ENCODE measurements at regions not wholly inside any gene's neighbourhood (a gene's known extent, or its start where the extent isn't known, plus 50 kb on each side); places are given as distances from the start of the nearest gene placed in this dataset.

- Histone ChIP-seq H3K4me2 (no peak overlapping the region), H3K9ac (no peak overlapping the region), H4K20me1 (no peaks in the 10 kb centered on the region), H3K36me3 (no peaks in the 10 kb centered on the region), H3K9me3 (replicated peaks in 1 of 11) (peaks cover 0 to 8% (median 0%) of the 10 kb centered on the region in 11 experiments; a peak in 1 of 22 replicates), H3K27me3 (no peaks in the 10 kb centered on the region), H3K4me3 (no peak overlapping the region), H3K27ac (no peak overlapping the region; a peak in 1 of 22 replicates), H3K4me1 (peaks cover 6 to 46% (median 28%) of the 10 kb centered on the region in 10 experiments; a peak in 18 of 20 replicates)
- no peak for TF ChIP-seq Cebpa-rat (IDR thresholded peaks at IDR 0.05)
Measured at GRCh38 chr16:65722429-65722828, 600.6 kb upstream of the CDH11 start.

GRCh38 chr16:65717846-65718245, 596.0 kb upstream of the CDH11 start:
- no peak overlapping the region for H3K4me2 ChIP-seq
- H3K27me3 ChIP-seq = no peaks in the 10 kb centered on the region
- no peak overlapping the region for H3K27ac ChIP-seq

GRCh38 chr16:65716737-65717700, 595.2 kb upstream of the CDH11 start:
- peaks cover 11 to 28% (median 16%) of the 10 kb centered on the region in 10 experiments; a peak in 19 of 20 replicates for H3K4me1 ChIP-seq

More at GRCh38 chr16:65717846-65718245, 596.0 kb upstream of the CDH11 start:
- no peak for TF ChIP-seq Cebpa-rat (IDR thresholded peaks at IDR 0.05)
- Histone ChIP-seq H3K9ac (no peak overlapping the region), H4K20me1 (no peaks in the 10 kb centered on the region), H3K4me3 (no peak overlapping the region), H3K4me1 (peaks cover 10 to 26% (median 14%) of the 10 kb centered on the region in 10 experiments; a peak in 19 of 20 replicates), H3K9me3 (replicated peaks in 1 of 11) (no peaks in the 10 kb centered on the region), H3K36me3 (no peaks in the 10 kb centered on the region)

GRCh38 chr16:65713181-65713808, 591.4 kb upstream of the CDH11 start:
- H3K9ac ChIP-seq = peak overlapping the region in 1 of 11 experiments; percentile 5; a peak in 2 of 22 replicates
- H4K20me1 ChIP-seq = no peaks in the 10 kb centered on the region
- peak overlapping the region; percentile 36 to 81 (median 68); a peak in 21 of 22 replicates for H3K4me2 ChIP-seq
- H3K9me3 ChIP-seq (replicated peaks in 1 of 11) = peaks cover 0 to 12% (median 8%) of the 10 kb centered on the region in 11 experiments; a peak in 14 of 22 replicates
- H3K27ac ChIP-seq = 0 out of 22 replicates have a peak overlapping the region, but pooled peaks of 1 of the 11 experiments have one; percentile 28
- H3K4me1 ChIP-seq = peaks cover 11 to 36% (median 21%) of the 10 kb centered on the region in 10 experiments; a peak in 19 of 20 replicates
- no peaks in the 10 kb centered on the region for H3K36me3 ChIP-seq
- H3K4me3 ChIP-seq = no peak overlapping the region
- no peak for TF ChIP-seq Cebpa-rat (IDR thresholded peaks at IDR 0.05)
- no peaks in the 10 kb centered on the region for H3K27me3 ChIP-seq

More at GRCh38 chr16:65716737-65717700, 595.2 kb upstream of the CDH11 start:
- H4K20me1 ChIP-seq = no peaks in the 10 kb centered on the region
- peaks cover 0 to under 1% (median 0%) of the 10 kb centered on the region in 11 experiments; a peak in 2 of 22 replicates for H3K9me3 ChIP-seq (replicated peaks in 1 of 11)
- H3K4me2 ChIP-seq = peak overlapping the region in 3 of 11 experiments; percentile 4 to 15 (median 6); a peak in 3 of 22 replicates
- H3K27ac ChIP-seq = no peak overlapping the region
- TF ChIP-seq Cebpa-rat (IDR thresholded peaks at IDR 0.05) = no peak
- no peaks in the 10 kb centered on the region for H3K27me3 ChIP-seq
- H3K36me3 ChIP-seq = no peaks in the 10 kb centered on the region
- no peak overlapping the region for H3K9ac ChIP-seq
- H3K4me3 ChIP-seq = no peak overlapping the region

GRCh38 chr16:65710107-65710506, 588.2 kb upstream of the CDH11 start:
- Histone ChIP-seq H3K4me2 (peak overlapping the region in 2 of 11 experiments; percentile 11 to 30; a peak in 2 of 22 replicates), H3K36me3 (no peaks in the 10 kb centered on the region), H3K4me3 (no peak overlapping the region), H3K9me3 (replicated peaks in 1 of 11) (peaks cover 0 to 12% (median 8%) of the 10 kb centered on the region in 11 experiments; a peak in 14 of 22 replicates), H3K4me1 (peaks cover 11 to 31% (median 19%) of the 10 kb centered on the region in 10 experiments; a peak in 19 of 20 replicates), H3K27me3 (no peaks in the 10 kb centered on the region), H3K27ac (no peak overlapping the region), H3K9ac (no peak overlapping the region), H4K20me1 (no peaks in the 10 kb centered on the region)
- no peak for TF ChIP-seq Cebpa-rat (IDR thresholded peaks at IDR 0.05)

- H3K27ac ChIP-seq = no peak overlapping the region
- H3K4me1 ChIP-seq = peaks cover 0 to 15% (median 10%) of the 10 kb centered on the region in 10 experiments; a peak in 9 of 20 replicates
- H3K4me2 ChIP-seq = peak overlapping the region in 4 of 11 experiments; percentile 4 to 32 (median 12); a peak in 3 of 22 replicates
- no peaks in the 10 kb centered on the region for H3K9me3 ChIP-seq (replicated peaks in 1 of 11)
- no peaks in the 10 kb centered on the region for H3K27me3 ChIP-seq
- no peak overlapping the region for H3K9ac ChIP-seq
- H3K36me3 ChIP-seq = no peaks in the 10 kb centered on the region
- TF ChIP-seq Cebpa-rat (IDR thresholded peaks at IDR 0.05) = no peak
- H4K20me1 ChIP-seq = no peaks in the 10 kb centered on the region
- H3K4me3 ChIP-seq = no peak overlapping the region
Measured at GRCh38 chr16:65704866-65705265, 583.0 kb upstream of the CDH11 start.

- Histone ChIP-seq H3K27ac (peak overlapping the region in 2 of 11 experiments; percentile 7 to 38; a peak in 2 of 22 replicates), H3K4me2 (no peak overlapping the region), H3K4me1 (peaks cover 0 to 15% (median 6%) of the 10 kb centered on the region in 10 experiments; a peak in 10 of 20 replicates), H3K27me3 (no peaks in the 10 kb centered on the region), H3K9me3 (replicated peaks in 1 of 11) (peaks cover 0 to 3% (median 0%) of the 10 kb centered on the region in 11 experiments; a peak in 2 of 22 replicates), H4K20me1 (no peaks in the 10 kb centered on the region), H3K4me3 (no peak overlapping the region), H3K36me3 (no peaks in the 10 kb centered on the region), H3K9ac (no peak overlapping the region)
- no peak for TF ChIP-seq Cebpa-rat (IDR thresholded peaks at IDR 0.05)
Measured at GRCh38 chr16:65702707-65703402, 581.0 kb upstream of the CDH11 start.

GRCh38 chr16:65700596-65700995, 578.7 kb upstream of the CDH11 start:
- Histone ChIP-seq H3K4me3 (no peak overlapping the region), H3K27me3 (no peaks in the 10 kb centered on the region), H4K20me1 (no peaks in the 10 kb centered on the region), H3K27ac (no peak overlapping the region), H3K36me3 (no peaks in the 10 kb centered on the region), H3K9ac (no peak overlapping the region), H3K9me3 (replicated peaks in 1 of 11) (peaks cover 0 to 5% (median 0%) of the 10 kb centered on the region in 11 experiments; a peak in 2 of 22 replicates), H3K4me1 (peaks cover 0 to 21% (median 11%) of the 10 kb centered on the region in 10 experiments; a peak in 13 of 20 replicates), H3K4me2 (no peak overlapping the region)
- peak in 2 of 11 experiments; percentile 40 to 61; a peak in 2 of 22 replicates for TF ChIP-seq Cebpa-rat (IDR thresholded peaks at IDR 0.05)

Measured in BLaER1 treated with 17β-estradiol and CSF1 and Interleukin-3, amounts not matched to agents 10 nM and 100 nM (cell line).